UCSD-AML1 (cell line): ENCODE measurements at regions not wholly inside any gene's neighbourhood (a gene's known extent, or its start where the extent isn't known, plus 50 kb on each side); places are given as distances from the start of the nearest gene placed in this dataset.
"Not testable (repeated sequence)": the region's sequence is repeated elsewhere in the genome, so short reads cannot be mapped to it uniquely, and the experiment has no call there.

Experiments used
- DNase-seq: peaks from one replicate; lab custom pipeline; 2025; ENCODE audit not compliant: unreplicated experiment; lab: John Stamatoyannopoulos, UW

DNA sequence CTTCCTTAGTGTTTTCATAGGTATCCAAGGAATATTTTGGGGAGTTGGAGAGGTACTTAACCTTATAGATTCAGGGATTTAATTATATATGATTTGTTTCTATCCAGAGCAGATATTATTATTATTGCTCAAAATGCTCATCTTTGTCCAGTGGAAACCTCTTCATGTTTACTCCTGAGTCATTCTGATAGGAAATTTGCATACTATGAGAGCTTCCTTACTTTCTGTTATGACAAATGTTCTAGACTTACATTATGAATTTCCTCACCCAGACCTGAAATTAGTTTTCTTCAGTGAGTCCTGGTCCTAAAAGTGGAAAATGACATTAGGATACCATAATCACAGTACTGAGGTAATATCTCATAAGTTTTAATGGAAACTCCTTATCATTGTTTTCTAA lies 57.5 kb upstream of the PLPPR5 start:
- no peak for DNase-seq

DNA sequence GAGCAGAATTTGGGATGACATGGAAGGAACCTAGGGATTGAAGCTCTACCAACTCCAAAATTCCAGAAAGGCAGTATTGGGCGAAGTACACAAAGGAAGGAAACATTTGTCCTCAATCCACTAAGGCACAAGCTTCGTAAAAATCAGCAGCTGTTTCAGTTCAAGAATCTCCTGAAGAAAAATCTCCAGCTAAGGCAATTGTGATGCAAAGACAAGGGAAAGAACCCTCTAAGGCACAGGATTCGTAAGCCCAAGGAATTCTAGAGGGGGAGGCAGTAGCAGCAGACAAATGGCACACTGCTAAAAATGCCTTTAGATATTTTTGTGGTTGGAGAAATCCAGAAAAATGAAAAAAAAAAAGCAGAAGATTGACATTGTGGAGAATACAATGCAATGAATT lies 64.5 kb upstream of the PLPPR5 start:
- no peak for DNase-seq

DNA sequence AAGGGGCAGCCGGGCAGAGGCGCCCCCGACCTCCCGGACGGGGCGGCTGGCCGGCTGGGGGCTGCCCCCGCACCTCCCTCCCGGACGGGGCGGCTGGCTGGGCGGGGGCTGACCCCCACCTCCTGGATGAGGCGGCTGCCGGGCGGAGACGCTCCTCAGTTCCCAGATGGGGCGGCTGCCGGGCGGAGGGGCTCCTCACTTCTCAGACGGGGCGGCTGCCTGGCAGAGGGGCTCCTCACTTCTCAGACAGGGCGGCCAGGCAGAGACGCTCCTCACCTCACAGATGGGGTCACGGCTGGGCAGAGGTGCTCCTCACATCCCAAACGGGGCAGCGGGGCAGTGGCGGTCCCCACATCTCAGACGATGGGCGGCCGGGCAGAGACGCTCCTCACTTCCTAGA lies 73.9 kb upstream of the PLPPR5 start:
- DNase-seq = not testable (repeated sequence)

DNA sequence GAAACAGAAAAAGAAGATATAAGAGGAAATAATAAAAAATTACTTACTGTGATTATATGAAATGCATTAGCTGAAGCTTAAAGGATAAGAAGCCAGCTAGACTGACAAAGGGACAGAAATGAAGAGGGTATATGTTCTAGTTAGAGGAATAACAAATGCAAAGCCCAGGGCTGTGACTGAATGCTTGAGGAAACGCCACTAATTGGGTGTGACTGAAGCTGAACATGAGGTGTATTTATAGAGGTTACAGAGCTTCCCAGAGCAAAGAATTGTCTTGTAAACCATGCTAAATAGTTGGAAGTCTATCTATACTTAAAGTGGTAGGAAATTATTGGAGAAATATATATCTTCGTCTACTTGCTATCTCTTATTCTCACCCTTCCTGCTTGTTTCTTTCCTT lies 77.7 kb upstream of the PLPPR5 start:
- no peak for DNase-seq

DNA sequence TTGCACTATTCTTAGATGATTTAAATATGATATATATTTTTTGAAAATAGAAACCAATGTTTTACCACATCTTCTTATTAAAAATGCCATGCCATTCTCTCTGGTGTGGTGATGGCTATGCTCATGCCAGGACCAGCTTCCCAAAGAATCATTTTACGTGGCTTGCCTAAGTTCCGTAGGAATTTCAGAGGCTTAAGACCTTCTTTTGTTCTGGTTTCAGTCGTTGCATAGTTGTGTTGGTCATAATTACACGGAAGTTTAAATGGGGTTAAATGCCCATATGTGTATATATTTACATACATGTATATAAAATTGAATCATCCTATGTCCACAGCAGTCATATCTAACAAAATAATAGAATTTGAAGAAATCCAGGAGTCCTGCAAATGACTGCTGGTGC lies 78.7 kb upstream of the PLPPR5 start:
- no peak for DNase-seq

DNA sequence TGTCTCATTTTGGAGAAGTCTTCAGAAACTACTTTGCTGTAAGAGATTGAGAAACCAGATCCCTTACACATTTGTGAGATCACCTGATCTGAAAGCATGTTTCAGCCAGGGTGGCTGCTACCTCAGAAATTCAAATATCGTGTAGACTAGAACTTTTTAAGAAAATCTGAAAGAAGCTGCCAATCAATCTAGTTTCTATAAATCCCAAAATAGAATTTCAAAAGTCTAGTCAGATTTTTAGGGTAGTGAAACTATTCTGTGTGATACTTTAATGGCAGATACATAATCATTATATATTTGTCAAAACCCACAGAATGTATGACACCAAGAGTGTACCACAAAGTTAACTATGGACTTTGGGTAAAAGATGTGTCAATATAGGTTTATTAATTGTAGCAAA lies 79.9 kb upstream of the PLPPR5 start:
- no peak for DNase-seq

DNA sequence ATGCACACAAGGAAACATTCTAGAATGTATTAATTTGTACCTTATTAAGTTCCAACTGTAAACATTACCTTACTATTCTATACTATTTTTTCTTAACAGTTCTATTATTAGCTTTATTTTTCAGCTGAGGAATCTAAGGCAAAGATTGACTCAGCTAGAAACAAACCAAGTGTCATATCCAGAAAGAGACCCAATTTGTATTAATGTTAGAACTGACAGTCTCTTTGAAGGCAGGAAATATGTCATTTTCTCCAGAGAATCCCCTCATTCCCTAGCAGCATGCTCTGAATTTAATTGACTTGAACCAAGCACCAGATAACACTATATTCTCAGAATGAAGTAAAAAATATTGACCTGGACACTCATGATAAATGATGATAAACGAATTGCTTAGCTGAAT lies 81.4 kb upstream of the PLPPR5 start:
- DNase-seq = no peak

DNA sequence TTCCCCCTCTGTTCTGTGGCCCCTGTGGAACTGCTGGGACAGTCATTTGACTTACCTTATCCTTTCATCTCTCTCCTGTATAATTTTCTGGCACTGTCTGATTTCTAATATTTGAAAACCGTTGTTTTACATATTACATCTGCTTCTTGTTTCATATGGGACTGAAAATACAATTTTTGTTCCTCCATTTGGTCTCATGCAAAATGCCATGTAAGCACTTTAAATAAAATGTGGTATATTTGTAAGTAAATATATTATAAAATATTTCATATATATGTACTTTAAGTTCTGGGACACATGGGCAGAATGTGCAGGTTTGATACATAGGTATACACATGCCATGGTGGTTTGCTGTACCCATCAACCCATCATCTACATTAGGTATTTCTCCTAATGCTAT lies 93.9 kb upstream of the PLPPR5 start:
- no peak for DNase-seq

DNA sequence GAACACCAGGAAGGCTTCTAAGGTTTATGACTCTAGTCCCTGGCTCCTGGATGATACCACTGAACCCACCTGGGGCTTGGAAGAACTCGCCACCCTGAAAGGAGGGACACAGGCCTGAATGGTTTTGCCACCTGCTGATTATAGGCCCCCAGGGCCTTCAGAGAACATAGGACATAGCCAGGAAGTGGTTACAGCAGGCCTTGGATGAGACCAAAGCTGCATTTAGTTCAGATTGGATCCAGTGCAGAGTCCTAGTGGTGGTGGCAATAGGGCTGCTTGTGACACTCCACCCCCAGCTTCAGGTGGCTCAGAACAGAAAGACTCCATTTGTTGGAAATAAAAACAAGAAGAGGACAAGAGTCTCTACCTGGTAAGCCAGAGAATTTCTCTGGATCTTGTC lies 101.6 kb upstream of the PLPPR5 start:
- no peak for DNase-seq

DNA sequence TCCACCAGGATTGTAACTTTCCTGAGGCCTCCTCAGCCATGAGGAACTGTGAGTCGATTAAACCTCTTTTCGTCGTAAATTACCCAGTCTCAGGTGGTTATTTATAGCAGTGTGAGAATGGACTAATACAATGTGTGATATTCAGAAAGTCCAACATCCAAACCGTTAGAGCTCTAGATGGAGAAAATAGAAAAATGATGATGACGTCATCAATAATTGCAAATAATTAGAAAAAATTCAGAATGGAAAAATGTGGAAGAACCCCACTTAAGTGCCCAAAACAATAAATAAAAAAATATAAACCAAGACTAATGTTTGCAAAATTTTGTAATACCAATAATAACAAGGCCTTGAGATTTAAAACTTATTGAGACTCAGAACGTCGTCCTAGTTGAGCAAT lies 103.0 kb upstream of the PLPPR5 start:
- no peak for DNase-seq

DNA sequence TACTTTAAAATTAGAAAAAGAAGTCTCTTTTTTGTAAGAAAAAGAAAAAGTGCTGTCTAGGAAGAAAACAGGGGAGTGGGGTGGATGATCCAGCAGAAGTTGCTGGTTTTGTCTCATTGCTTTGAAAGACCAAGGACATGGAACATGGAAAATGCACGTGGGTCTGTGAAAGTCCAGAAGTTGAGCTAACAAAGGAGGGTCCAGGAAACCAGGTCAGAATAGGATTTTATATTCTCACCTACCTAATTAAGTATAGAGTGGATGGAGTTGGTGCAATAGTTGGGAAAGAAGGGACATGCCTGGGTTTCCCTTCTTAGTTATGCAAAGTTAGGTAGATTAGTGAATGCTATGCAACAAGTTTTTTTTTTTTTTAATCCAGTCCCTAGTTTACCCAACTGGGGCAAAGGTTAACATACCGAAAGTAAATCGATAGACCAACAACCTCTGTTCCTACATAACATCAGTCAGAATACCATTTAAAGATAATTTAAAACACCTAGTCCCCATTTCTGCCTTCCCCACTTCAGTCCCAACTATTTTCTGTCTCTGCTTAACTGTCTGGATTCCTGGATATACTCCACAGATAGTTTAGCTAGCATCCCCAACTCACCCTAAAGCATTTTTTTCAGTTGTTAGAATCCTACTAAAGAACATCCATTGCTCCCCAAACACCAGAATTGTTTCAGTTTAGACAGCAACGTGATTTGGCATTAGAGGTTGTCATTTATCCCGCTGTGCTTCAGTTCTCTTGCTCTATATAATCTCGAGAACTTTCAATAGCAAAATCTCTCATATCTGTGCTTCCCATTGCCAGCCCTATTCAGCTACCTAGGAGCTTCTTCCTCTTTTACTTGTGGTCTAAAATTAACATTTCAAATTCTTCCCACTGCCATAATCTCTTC lies 105.7 kb upstream of the PLPPR5 start:
- DNase-seq = no peak

DNA sequence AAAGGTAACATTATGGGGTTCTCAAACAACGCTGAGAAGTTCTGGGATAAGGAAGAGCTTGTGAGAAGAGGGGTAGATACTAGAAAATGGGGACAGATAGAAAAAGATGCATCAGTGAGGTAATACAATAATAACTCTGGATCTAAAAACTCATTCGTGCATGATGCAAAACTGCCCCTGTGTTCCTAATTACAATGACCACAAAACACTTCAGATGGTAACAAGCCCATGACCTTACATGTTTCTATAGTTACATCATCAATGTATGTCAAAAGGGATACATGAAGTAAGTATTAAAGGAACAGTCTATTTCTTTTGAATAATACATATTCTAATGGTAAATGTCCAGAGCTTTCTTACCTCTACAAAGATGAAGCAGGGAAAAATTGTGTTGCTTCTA lies 110.6 kb upstream of the PLPPR5 start:
- no peak for DNase-seq

DNA sequence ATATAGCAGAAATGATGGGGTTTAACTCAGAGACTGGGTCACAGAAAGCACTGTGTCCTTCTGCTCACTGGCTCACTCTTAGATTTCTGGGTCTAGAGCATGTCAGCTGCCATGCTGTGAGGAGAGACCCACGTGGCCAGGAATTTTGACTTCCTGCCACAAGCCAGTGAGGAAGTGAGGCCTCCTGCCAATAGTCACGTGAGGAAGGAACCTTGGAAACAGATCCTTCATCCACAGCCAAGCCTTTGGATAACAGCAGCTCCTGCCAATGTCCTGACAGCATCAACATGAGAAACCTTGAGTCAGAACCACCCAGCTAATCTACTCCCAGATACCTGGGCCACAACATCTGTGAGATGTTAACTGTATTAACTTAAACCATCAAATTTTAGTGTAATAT lies 114.5 kb upstream of the PLPPR5 start:
- DNase-seq = no peak

DNA sequence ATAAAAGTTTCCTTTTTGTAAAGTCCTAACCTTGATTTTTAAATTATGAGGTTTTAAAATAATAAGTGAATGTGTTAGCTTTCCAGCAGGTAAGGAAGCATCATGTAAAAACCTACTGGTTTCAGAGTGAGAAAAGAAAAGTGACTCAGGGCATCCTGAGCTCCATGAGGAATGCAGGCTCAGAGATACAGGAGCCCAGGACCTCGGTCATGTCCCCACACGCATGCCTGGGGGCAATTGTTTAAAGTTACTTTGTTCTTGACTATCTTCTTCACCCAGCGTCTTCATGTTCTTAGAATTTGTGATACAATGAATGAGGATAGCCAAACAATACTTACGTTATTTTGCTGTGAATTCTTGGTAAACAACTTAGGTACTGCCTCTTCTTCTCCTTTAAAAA lies 117.4 kb upstream of the PLPPR5 start:
- no peak for DNase-seq

DNA sequence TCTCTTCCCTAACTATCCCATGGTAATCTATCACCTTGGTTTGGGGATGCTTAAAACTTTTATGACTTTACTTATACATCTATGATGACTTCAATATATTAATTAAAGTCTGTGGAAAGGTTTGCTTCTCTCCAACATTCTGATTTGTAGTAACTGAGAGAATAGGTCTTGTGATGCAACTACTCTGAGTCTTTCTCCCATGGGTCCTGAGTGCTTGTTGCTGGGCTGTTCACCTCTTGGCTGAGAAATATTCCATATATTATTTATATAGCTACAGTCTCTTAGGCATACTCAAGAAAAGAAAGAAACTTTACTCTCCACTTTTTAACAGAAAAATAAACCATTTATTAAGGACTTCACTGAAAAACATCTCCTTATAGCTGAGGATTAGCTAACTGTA lies 119.3 kb upstream of the PLPPR5 start:
- no peak for DNase-seq

DNA sequence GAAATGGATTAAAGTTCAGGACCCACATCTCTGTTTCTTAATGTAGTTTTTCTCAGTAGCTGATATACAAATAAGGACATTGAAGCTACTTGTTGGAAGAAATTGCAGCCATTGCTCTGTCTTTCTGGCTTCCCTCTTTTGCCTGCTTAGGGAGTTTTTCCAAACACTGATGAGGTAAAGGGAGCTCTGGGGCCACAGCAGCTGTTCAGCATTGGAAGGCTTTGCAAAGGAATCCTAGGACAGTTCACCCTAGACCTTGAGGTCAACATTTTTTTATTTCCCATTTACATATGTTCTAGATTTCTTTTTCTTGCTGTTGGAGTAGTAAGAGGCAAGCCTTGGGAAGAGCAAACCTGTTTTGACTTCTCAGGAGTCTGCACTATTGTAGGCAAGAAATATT lies 126.9 kb upstream of the PLPPR5 start:
- DNase-seq = no peak

DNA sequence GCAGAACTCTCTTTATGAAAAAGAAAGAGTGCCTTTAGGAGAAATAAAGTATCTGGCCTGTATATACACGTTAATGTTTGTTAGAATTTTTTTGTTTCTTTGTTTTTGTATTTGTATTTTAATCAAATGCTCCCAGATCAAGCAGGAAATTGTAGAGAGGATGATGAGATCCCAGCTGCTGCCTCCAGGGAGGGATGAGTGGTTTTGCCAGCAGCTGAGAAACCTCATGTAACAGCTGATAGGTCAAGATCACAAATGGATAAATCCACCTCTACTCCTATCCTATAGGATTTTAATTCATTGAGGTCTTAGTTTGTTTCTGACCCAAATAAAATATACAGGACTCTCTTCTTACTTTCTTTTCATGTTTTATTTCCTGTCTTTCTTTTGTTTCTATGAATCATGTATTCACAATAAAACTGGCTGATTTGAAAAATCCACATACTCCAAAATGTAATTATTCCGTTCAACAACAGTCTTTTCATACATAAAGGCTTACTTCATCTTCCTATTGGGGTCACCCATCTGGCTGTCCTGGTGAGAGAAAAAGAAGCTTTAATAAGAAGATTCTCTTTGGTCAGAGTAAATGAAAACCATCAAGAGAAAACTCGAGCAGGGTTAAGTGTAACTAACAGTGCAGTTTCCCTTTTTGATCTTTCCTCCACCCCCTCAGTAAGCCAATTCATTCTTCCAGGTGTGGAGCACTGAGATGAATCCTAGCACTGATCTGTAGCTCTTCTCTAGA lies 129.3 kb upstream of the PLPPR5 start:
- no peak for DNase-seq

DNA sequence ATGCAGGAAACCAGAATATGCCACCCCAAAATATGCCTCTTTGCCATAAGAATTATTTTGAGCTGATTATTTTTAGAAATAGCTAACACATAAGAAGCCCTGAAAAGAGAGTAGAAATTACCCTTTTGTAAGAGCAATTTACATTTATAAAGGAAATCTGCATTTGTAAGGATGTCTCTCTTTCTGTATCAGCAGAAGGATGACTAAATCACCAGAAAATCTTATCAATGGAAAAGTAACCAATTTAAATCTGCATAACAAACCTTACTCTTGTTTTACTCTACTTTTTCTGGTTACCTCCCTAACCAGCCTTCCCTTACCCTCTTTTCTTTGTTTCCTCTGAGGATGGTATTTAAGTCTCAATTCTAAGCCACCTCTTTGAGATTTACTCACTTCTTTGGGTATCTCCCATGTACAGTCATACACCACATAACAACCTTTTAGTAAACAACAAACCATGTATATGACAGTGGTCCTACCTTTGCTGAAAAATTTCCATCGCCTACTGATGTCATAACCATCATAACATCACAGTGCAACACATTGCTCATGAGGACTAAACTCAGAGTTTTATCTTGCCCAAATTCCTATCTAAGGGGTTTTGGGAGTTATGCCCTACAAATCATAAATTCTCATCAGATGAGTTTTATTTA lies 126.6 kb upstream of the PLPPR4 start:
- DNase-seq = no peak

DNA sequence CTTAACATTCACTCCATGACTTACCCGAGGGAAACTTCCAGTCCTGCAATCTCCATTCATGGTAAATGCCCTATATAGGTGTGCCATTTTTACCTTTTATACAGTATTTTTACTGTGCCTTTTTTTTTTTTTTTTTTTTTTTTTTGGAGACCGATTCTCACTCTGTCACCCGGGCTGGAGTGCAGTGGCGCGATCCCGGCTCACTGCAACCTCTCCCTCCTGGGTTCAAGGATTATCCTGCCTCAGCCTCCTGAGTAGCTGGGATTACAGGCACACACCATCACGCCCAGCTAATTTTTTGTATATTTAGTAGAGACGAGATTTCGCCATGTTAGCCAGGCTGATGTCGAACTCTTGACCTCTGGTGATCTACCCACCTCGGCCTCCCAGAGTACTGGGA lies 124.4 kb upstream of the PLPPR4 start:
- no peak for DNase-seq

DNA sequence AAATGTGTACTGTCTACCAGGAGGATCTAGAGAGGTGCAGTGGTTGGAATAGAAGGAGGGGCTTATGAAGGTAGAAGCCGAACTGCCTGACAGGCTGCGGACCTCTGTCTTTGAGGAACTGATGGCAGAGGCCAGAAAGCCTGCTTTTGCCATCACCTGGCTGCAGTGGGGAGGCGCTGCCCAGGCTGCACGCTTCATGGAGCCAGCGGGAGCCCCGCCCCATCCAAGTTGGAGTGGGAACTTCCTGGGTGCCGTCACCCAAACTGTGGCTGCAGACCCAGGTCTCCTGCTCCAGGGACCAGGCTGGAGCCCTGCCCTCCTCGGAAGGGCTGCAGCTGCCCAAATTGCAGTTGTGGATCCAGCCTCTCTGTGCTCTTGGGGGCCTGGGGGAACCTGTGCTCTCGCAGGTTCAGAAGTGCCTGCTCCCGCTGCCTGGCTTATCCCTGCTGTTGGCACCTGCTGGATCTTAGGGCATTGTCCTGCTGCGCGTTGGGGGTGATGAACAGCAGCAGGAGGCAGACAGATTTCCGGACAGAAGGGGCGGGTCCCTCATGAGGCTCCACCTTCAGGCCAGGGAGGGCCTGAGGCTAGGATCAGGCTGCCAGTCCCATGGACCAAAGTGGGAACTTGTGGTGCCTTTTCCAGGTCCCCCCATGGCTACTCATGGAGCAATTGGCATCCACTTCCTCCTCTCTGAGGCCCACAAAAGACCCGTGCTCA lies 118.0 kb upstream of the PLPPR4 start:
- DNase-seq = no peak

DNA sequence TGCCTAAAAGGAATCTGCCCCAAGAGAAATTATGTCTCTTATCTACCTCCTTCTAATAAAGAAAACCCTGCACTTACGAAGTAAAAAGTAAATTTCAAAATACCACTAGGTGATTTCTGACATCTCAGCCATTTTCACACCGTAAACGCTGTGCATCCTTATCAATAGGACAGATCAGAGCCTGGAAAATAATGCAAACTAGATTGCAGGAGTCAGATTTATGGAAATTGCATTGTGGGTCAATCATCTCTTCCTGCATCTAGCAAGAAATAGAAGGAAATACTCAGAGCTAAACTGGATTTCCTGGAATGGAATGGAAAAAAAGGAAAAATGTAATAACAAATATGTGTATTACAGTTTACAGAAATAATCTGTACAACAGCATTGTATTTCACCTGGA lies 114.3 kb upstream of the PLPPR4 start:
- DNase-seq = no peak
